ENCODE measurements at regions not wholly inside any gene's neighbourhood (a gene's known extent, or its start where the extent isn't known, plus 50 kb on each side); places are given as distances from the start of the nearest gene placed in this dataset.

GRCh38 chr3:104397713-104398112 lies 969.0 kb upstream of the ALCAM start:
- TF ChIP-seq BACH1 (IDR thresholded peaks at IDR 0.05; ENCODE audit: borderline replicate concordance) (no peak), BRCA1 (IDR thresholded peaks at IDR 0.05; ENCODE audit: low read depth, low read length) (no peak), FOXM1 (IDR thresholded peaks at IDR 0.05; ENCODE audit: low read depth, low read length) (no peak), PAX8 (IDR thresholded peaks at IDR 0.05) (no peak), MXI1 (IDR thresholded peaks at IDR 0.05; ENCODE audit: low read depth, low read length) (no peak), CTCF (IDR thresholded peaks at IDR 0.05 in 2 of 3, conservative IDR thresholded peaks at IDR 0.05 in 1 of 3; ENCODE audit: control insufficient read depth in 2 of 3, extremely low read depth in 1 of 3, insufficient read depth in 1 of 3, low read depth in 3 of 3, low read length in 3 of 3) (no peak), CREB1 (IDR thresholded peaks at IDR 0.05; ENCODE audit: low read depth) (no peak), USF2 (IDR thresholded peaks at IDR 0.05; ENCODE audit: borderline replicate concordance, low read depth, low read length) (no peak)
